ENCODE measurements at regions not wholly inside any gene's neighbourhood (a gene's known extent, or its start where the extent isn't known, plus 50 kb on each side); places are given as distances from the start of the nearest gene placed in this dataset.

GRCh38 chr9:78626971-78627370 lies 330.0 kb downstream of the PSAT1 start:
- DNase-seq (no peak), ATAC-seq (no peak)
- no peaks in the 10 kb centered on the region for H3K9me3 ChIP-seq (ENCODE audit: control insufficient read depth, low read length)
- no peak overlapping the region for H3K4me3 ChIP-seq (ENCODE audit: low read length)
- H3K27me3 ChIP-seq (ENCODE audit: control insufficient read depth, insufficient read depth), result no peaks in the 10 kb centered on the region
- no peaks in the 10 kb centered on the region for H3K4me1 ChIP-seq (ENCODE audit: control insufficient read depth, insufficient read depth, low read length)
- H3K27ac ChIP-seq (ENCODE audit: low read length), result no peak overlapping the region
- intact Hi-C loops (cut with DNase I), result no loop called here

GRCh38 chr9:78630966-78631365 lies 334.0 kb downstream of the PSAT1 start:
- WGBS, result 34% methylated on average over 4 of the region's 4 CpGs
- H3K27ac ChIP-seq (ENCODE audit: low read length), result no peak overlapping the region
- intact Hi-C loops (cut with DNase I), result no loop called here
- H3K4me3 ChIP-seq (ENCODE audit: low read length), result no peak overlapping the region
- DNase-seq, result no peak
- H3K9me3 ChIP-seq (ENCODE audit: control insufficient read depth, low read length), result no peaks in the 10 kb centered on the region
- ATAC-seq, result no peak
- no peaks in the 10 kb centered on the region for H3K4me1 ChIP-seq (ENCODE audit: control insufficient read depth, insufficient read depth, low read length)
- no peaks in the 10 kb centered on the region for H3K27me3 ChIP-seq (ENCODE audit: control insufficient read depth, insufficient read depth)

- intact Hi-C loops (cut with DNase I), result no loop called here
- Histone ChIP-seq H3K27me3 (ENCODE audit: control insufficient read depth, insufficient read depth) (no peaks in the 10 kb centered on the region), H3K4me3 (ENCODE audit: low read length) (no peak overlapping the region), H3K4me1 (ENCODE audit: control insufficient read depth, insufficient read depth, low read length) (no peaks in the 10 kb centered on the region), H3K9me3 (ENCODE audit: control insufficient read depth, low read length) (no peaks in the 10 kb centered on the region), H3K27ac (ENCODE audit: low read length) (no peak overlapping the region)
- 52% methylated on average over 4 of the region's 4 CpGs for WGBS
- DNase-seq (no peak), ATAC-seq (no peak)
Measured at GRCh38 chr9:78640728-78641127, 343.8 kb downstream of the PSAT1 start.

- intact Hi-C loops (cut with DNase I), result no loop called here
- no peak overlapping the region for H3K27ac ChIP-seq (ENCODE audit: low read length)
- no peak for ATAC-seq
- H3K27me3 ChIP-seq (ENCODE audit: control insufficient read depth, insufficient read depth), result no peaks in the 10 kb centered on the region
- no peak for DNase-seq
- no peaks in the 10 kb centered on the region for H3K9me3 ChIP-seq (ENCODE audit: control insufficient read depth, low read length)
- H3K4me1 ChIP-seq (ENCODE audit: control insufficient read depth, insufficient read depth, low read length), result no peaks in the 10 kb centered on the region
- H3K4me3 ChIP-seq (ENCODE audit: low read length), result no peak overlapping the region
Measured at GRCh38 chr9:78644359-78644758, 347.4 kb downstream of the PSAT1 start.

- 75% methylated on average over 1 of the region's 1 CpG for WGBS
- DNase-seq (no peak), ATAC-seq (no peak)
- no peaks in the 10 kb centered on the region for H3K4me1 ChIP-seq (ENCODE audit: control insufficient read depth, insufficient read depth, low read length)
- no peak overlapping the region for H3K4me3 ChIP-seq (ENCODE audit: low read length)
- H3K27me3 ChIP-seq (ENCODE audit: control insufficient read depth, insufficient read depth), result no peaks in the 10 kb centered on the region
- no peak overlapping the region for H3K27ac ChIP-seq (ENCODE audit: low read length)
- no peaks in the 10 kb centered on the region for H3K9me3 ChIP-seq (ENCODE audit: control insufficient read depth, low read length)
- intact Hi-C loops (cut with DNase I), result no loop called here
Measured at GRCh38 chr9:78654324-78654723, 357.4 kb downstream of the PSAT1 start.

GRCh38 chr9:78663369-78663768 lies 366.4 kb downstream of the PSAT1 start:
- H3K4me1 ChIP-seq (ENCODE audit: control insufficient read depth, insufficient read depth, low read length), result no peaks in the 10 kb centered on the region
- 75% methylated on average over 3 of the region's 3 CpGs for WGBS
- H3K9me3 ChIP-seq (ENCODE audit: control insufficient read depth, low read length), result no peaks in the 10 kb centered on the region
- H3K27ac ChIP-seq (ENCODE audit: low read length), result no peak overlapping the region
- no peaks in the 10 kb centered on the region for H3K27me3 ChIP-seq (ENCODE audit: control insufficient read depth, insufficient read depth)
- ATAC-seq (no peak), DNase-seq (peak in 2 of 3 donors; percentile 6 to 38)
- no peak overlapping the region for H3K4me3 ChIP-seq (ENCODE audit: low read length)
- intact Hi-C loops (cut with DNase I), result no loop called here

GRCh38 chr9:78664370-78664769 lies 367.4 kb downstream of the PSAT1 start:
- 86% methylated on average over 2 of the region's 2 CpGs for WGBS
- H3K4me3 ChIP-seq (ENCODE audit: low read length), result no peak overlapping the region
- no peak overlapping the region for H3K27ac ChIP-seq (ENCODE audit: low read length)
- ATAC-seq (no peak), DNase-seq (no peak)
- H3K27me3 ChIP-seq (ENCODE audit: control insufficient read depth, insufficient read depth), result no peaks in the 10 kb centered on the region
- intact Hi-C loops (cut with DNase I), result no loop called here
- no peaks in the 10 kb centered on the region for H3K9me3 ChIP-seq (ENCODE audit: control insufficient read depth, low read length)
- no peaks in the 10 kb centered on the region for H3K4me1 ChIP-seq (ENCODE audit: control insufficient read depth, insufficient read depth, low read length)

GRCh38 chr9:78666818-78667414 lies 370.0 kb downstream of the PSAT1 start:
- no peaks in the 10 kb centered on the region for H3K4me1 ChIP-seq (ENCODE audit: control insufficient read depth, insufficient read depth, low read length)
- intact Hi-C loops (cut with DNase I), result no loop called here
- 78% methylated on average over 4 of the region's 4 CpGs for WGBS
- no peak overlapping the region for H3K27ac ChIP-seq (ENCODE audit: low read length)
- no peaks in the 10 kb centered on the region for H3K9me3 ChIP-seq (ENCODE audit: control insufficient read depth, low read length)
- H3K27me3 ChIP-seq (ENCODE audit: control insufficient read depth, insufficient read depth), result no peaks in the 10 kb centered on the region
- no peak for DNase-seq
- ATAC-seq, result no peak
- no peak overlapping the region for H3K4me3 ChIP-seq (ENCODE audit: low read length)

GRCh38 chr9:78668148-78668832 lies 371.4 kb downstream of the PSAT1 start:
- H3K9me3 ChIP-seq (ENCODE audit: control insufficient read depth, low read length), result no peaks in the 10 kb centered on the region
- no peaks in the 10 kb centered on the region for H3K4me1 ChIP-seq (ENCODE audit: control insufficient read depth, insufficient read depth, low read length)
- intact Hi-C loops (cut with DNase I), result no loop called here
- no peak overlapping the region for H3K4me3 ChIP-seq (ENCODE audit: low read length)
- ATAC-seq (no peak), DNase-seq (no peak)
- H3K27me3 ChIP-seq (ENCODE audit: control insufficient read depth, insufficient read depth), result no peaks in the 10 kb centered on the region
- 56% methylated on average over 4 of the region's 4 CpGs for WGBS
- no peak overlapping the region for H3K27ac ChIP-seq (ENCODE audit: low read length)

- ATAC-seq (no peak), DNase-seq (no peak)
- H3K27me3 ChIP-seq (ENCODE audit: control insufficient read depth, insufficient read depth), result no peaks in the 10 kb centered on the region
- H3K27ac ChIP-seq (ENCODE audit: low read length), result no peak overlapping the region
- WGBS, result 81% methylated on average over 7 of the region's 7 CpGs
- no peaks in the 10 kb centered on the region for H3K9me3 ChIP-seq (ENCODE audit: control insufficient read depth, low read length)
- intact Hi-C loops (cut with DNase I), result no loop called here
- no peak overlapping the region for H3K4me3 ChIP-seq (ENCODE audit: low read length)
- H3K4me1 ChIP-seq (ENCODE audit: control insufficient read depth, insufficient read depth, low read length), result no peaks in the 10 kb centered on the region
Measured at GRCh38 chr9:78669591-78669990, 372.7 kb downstream of the PSAT1 start.

GRCh38 chr9:78671785-78672184 lies 374.9 kb downstream of the PSAT1 start:
- Histone ChIP-seq H3K27ac (ENCODE audit: low read length) (no peak overlapping the region), H3K27me3 (ENCODE audit: control insufficient read depth, insufficient read depth) (no peaks in the 10 kb centered on the region), H3K4me3 (ENCODE audit: low read length) (no peak overlapping the region), H3K9me3 (ENCODE audit: control insufficient read depth, low read length) (no peaks in the 10 kb centered on the region), H3K4me1 (ENCODE audit: control insufficient read depth, insufficient read depth, low read length) (no peaks in the 10 kb centered on the region)
- 64% methylated on average over 3 of the region's 3 CpGs for WGBS
- intact Hi-C loops (cut with DNase I), result no loop called here
- ATAC-seq (no peak), DNase-seq (no peak)

GRCh38 chr9:78674874-78675273 lies 377.9 kb downstream of the PSAT1 start:
- Histone ChIP-seq H3K4me3 (ENCODE audit: low read length) (no peak overlapping the region), H3K9me3 (ENCODE audit: control insufficient read depth, low read length) (no peaks in the 10 kb centered on the region), H3K4me1 (ENCODE audit: control insufficient read depth, insufficient read depth, low read length) (no peaks in the 10 kb centered on the region), H3K27me3 (ENCODE audit: control insufficient read depth, insufficient read depth) (no peaks in the 10 kb centered on the region), H3K27ac (ENCODE audit: low read length) (no peak overlapping the region)
- intact Hi-C loops (cut with DNase I), result loop anchor here in 1 of 4 donors (5.0 kb wide), 1 partner anchor 167 kb away; no protein-coding TSS in a partner anchor
- DNase-seq (no peak), ATAC-seq (no peak)
- 82% methylated on average over 2 of the region's 2 CpGs for WGBS
